ENCODE measurements at regions not wholly inside any gene's neighbourhood (a gene's known extent, or its start where the extent isn't known, plus 50 kb on each side); places are given as distances from the start of the nearest gene placed in this dataset.
"Not testable (repeated sequence)": the region's sequence is repeated elsewhere in the genome, so short reads cannot be mapped to it uniquely, and the experiment has no call there.

- no peak for DNase-seq (ENCODE audit: low read depth in 2 of 2)
Observed at GRCh38 chr2:198639580-198639979, 818.2 kb downstream of the SATB2 start.

- no peak for DNase-seq (ENCODE audit: low read depth in 2 of 2)
Observed at GRCh38 chr2:198638577-198638976, 819.2 kb downstream of the SATB2 start.

- no peak for DNase-seq (ENCODE audit: low read depth in 2 of 2)
Observed at GRCh38 chr2:198630384-198630783, 826.0 kb downstream of the PLCL1 start.

GRCh38 chr2:198628596-198628995 lies 824.2 kb downstream of the PLCL1 start:
- no peak for DNase-seq (ENCODE audit: low read depth in 2 of 2)

- DNase-seq (ENCODE audit: low read depth in 2 of 2), result no peak
Observed at GRCh38 chr2:198622986-198623730, 818.8 kb downstream of the PLCL1 start.

GRCh38 chr2:198615972-198616371 lies 811.6 kb downstream of the PLCL1 start:
- DNase-seq (ENCODE audit: low read depth in 2 of 2), result no peak

GRCh38 chr2:198611201-198611600 lies 806.8 kb downstream of the PLCL1 start:
- no peak for DNase-seq (ENCODE audit: low read depth in 2 of 2)

GRCh38 chr2:198604599-198604998 lies 800.2 kb downstream of the PLCL1 start:
- no peak for DNase-seq (ENCODE audit: low read depth in 2 of 2)

- DNase-seq (ENCODE audit: low read depth in 2 of 2), result not testable (repeated sequence)
Observed at GRCh38 chr2:198602986-198603385, 798.6 kb downstream of the PLCL1 start.

GRCh38 chr2:198597648-198598047 lies 793.3 kb downstream of the PLCL1 start:
- no peak for DNase-seq (ENCODE audit: low read depth in 2 of 2)

GRCh38 chr2:198596985-198597384 lies 792.6 kb downstream of the PLCL1 start:
- no peak for DNase-seq (ENCODE audit: low read depth in 2 of 2)

- DNase-seq (ENCODE audit: low read depth in 2 of 2), result no peak
Observed at GRCh38 chr2:198595721-198596120, 791.3 kb downstream of the PLCL1 start.

GRCh38 chr2:198591586-198591985 lies 787.2 kb downstream of the PLCL1 start:
- no peak for DNase-seq (ENCODE audit: low read depth in 2 of 2)

GRCh38 chr2:198587741-198588140 lies 783.3 kb downstream of the PLCL1 start:
- DNase-seq (ENCODE audit: low read depth in 2 of 2), result no peak

- no peak for DNase-seq (ENCODE audit: low read depth in 2 of 2)
Observed at GRCh38 chr2:198587240-198587639, 782.8 kb downstream of the PLCL1 start.

GRCh38 chr2:198571393-198571792 lies 767.0 kb downstream of the PLCL1 start:
- no peak for DNase-seq (ENCODE audit: low read depth in 2 of 2)

- DNase-seq (ENCODE audit: low read depth in 2 of 2), result no peak
Observed at GRCh38 chr2:198558176-198558575, 753.8 kb downstream of the PLCL1 start.

GRCh38 chr2:198546122-198546521 lies 741.7 kb downstream of the PLCL1 start:
- DNase-seq (ENCODE audit: low read depth in 2 of 2), result no peak

GRCh38 chr2:198545411-198545810 lies 741.0 kb downstream of the PLCL1 start:
- DNase-seq (ENCODE audit: low read depth in 2 of 2), result no peak

- DNase-seq (ENCODE audit: low read depth in 2 of 2), result no peak
Observed at GRCh38 chr2:198544461-198544860, 740.1 kb downstream of the PLCL1 start.

- DNase-seq (ENCODE audit: low read depth in 2 of 2), result no peak
Observed at GRCh38 chr2:198534756-198535155, 730.4 kb downstream of the PLCL1 start.

- no peak for DNase-seq (ENCODE audit: low read depth in 2 of 2)
Observed at GRCh38 chr2:198525211-198525969, 721.0 kb downstream of the PLCL1 start.

- DNase-seq (ENCODE audit: low read depth in 2 of 2), result no peak
Observed at GRCh38 chr2:198523710-198524109, 719.3 kb downstream of the PLCL1 start.

All from stimulated activated CD4-positive, alpha-beta T cell treated with anti-CD3 and anti-CD28 coated beads, Interleukin-1b, Interleukin-23, amount 100 ng/mL, for 1 hour (primary cell).